HepG2 (cell line): ENCODE measurements at regions not wholly inside any gene's neighbourhood (a gene's known extent, or its start where the extent isn't known, plus 50 kb on each side); places are given as distances from the start of the nearest gene placed in this dataset.

Source experiments
- ASH2L ChIP-seq: fragments of 300-600, 200-600 bp; sonication (generic); IDR thresholded peaks from 2 replicates; pipeline ENCODE4 v1.7.0; 2017; ENCODE audit warnings: low read depth, mild to moderate bottlenecking, moderate library complexity, mixed read lengths, low read length; ENCODE audit not compliant: insufficient read length
- GZF1 ChIP-seq: sonication (generic); formaldehyde crosslinking; IDR thresholded peaks from 2 replicates; pipeline ENCODE4 v1.5.1; 2020; ENCODE audit warnings: mild to moderate bottlenecking, missing genetic modification reagents
- HOXD1 ChIP-seq: sonication (generic); formaldehyde crosslinking; IDR thresholded peaks from 2 replicates; pipeline ENCODE4 v1.5.0; 2020; ENCODE audit warnings: missing genetic modification reagents
- MAZ ChIP-seq, 2 experiments: sonication (generic) in 1 of 2; formaldehyde crosslinking in 1 of 2; IDR thresholded peaks; 2 replicates each; pipeline versions ENCODE4 v1.5.0 to v1.6.1; 2012 to 2020; ENCODE audit warnings: low read depth in 2 of 2, mild to moderate bottlenecking in 2 of 2, borderline replicate concordance in 1 of 2, improper control_type of control experiment in 1 of 2, low read length in 1 of 2, missing genetic modification reagents in 1 of 2, moderate library complexity in 1 of 2
- MNT ChIP-seq: fragments of 450-650 bp; IDR thresholded peaks from 2 replicates; pipeline ENCODE4 v1.6.1; 2016
- NBN ChIP-seq: fragments of 450-650 bp; conservative IDR thresholded peaks from 2 replicates; pipeline ENCODE4 v1.6.1; 2017
- NFKBIZ ChIP-seq: IDR thresholded peaks from 2 replicates; pipeline ENCODE4 v1.6.1; 2018; ENCODE audit warnings: missing genetic modification reagents, missing compliant biosample characterization
- PRDM10 ChIP-seq: sonication (generic); formaldehyde crosslinking; IDR thresholded peaks from 2 replicates; pipeline ENCODE4 v1.4.0; 2020; ENCODE audit warnings: low read depth, missing genetic modification reagents
- SP140L ChIP-seq: sonication (generic); formaldehyde crosslinking; IDR thresholded peaks from 2 replicates; pipeline ENCODE4 v1.4.0; 2020; ENCODE audit warnings: missing genetic modification reagents, borderline replicate concordance
- SRSF1 ChIP-seq: fragments of 200-400 bp; formaldehyde crosslinking; optimal IDR thresholded peaks from 2 replicates; pipeline ENCODE3; 2017; ENCODE audit warnings: mild to moderate bottlenecking, low read depth, low read length, moderate library complexity
- ZBTB7A ChIP-seq: sonication (generic); formaldehyde crosslinking; IDR thresholded peaks from 2 replicates; pipeline ENCODE4 v1.8.0; 2022; ENCODE audit warnings: mild to moderate bottlenecking, missing genetic modification reagents
- ZNF362 ChIP-seq: sonication (generic); formaldehyde crosslinking; IDR thresholded peaks from 2 replicates; pipeline ENCODE4 v1.4.0; 2020; ENCODE audit warnings: missing genetic modification reagents, mild to moderate bottlenecking, borderline replicate concordance
- ZNF446 ChIP-seq: sonication (generic); formaldehyde crosslinking; IDR thresholded peaks from 2 replicates; pipeline ENCODE4 v1.5.0; 2020; ENCODE audit warnings: mild to moderate bottlenecking, missing genetic modification reagents
- ZNF646 ChIP-seq: sonication (generic); formaldehyde crosslinking; IDR thresholded peaks from 2 replicates; pipeline ENCODE4 v1.9.0; 2021; ENCODE audit warnings: mild to moderate bottlenecking, missing genetic modification reagents
- ZZZ3 ChIP-seq: sonication (generic); formaldehyde crosslinking; IDR thresholded peaks from 2 replicates; pipeline ENCODE4 v1.4.0; 2020; ENCODE audit warnings: missing genetic modification reagents, mild to moderate bottlenecking, borderline replicate concordance

GRCh38 chr2:10233131-10234012, 69.3 kb upstream of the HPCAL1 start (continued):
- TF ChIP-seq PRDM10 (CRISPR knock-in tag) (no peak), ZBTB7A (CRISPR knock-in tag) (peak; percentile 38; the same call in 1 of the 2 replicates), SP140L (no peak), ZNF362 (CRISPR knock-in tag) (no peak), ZNF646 (CRISPR knock-in tag) (no peak), MAZ (IDR thresholded peaks at IDR 0.05; ENCODE audit: borderline replicate concordance, low read depth, low read length) (no peak), MAZ (CRISPR knock-in tag; IDR thresholded peaks at IDR 0.05; ENCODE audit: low read depth) (no peak), ZNF446 (CRISPR knock-in tag) (no peak), NFKBIZ (CRISPR knock-in tag) (no peak), HOXD1 (no peak), MNT (peak; percentile 36), SRSF1 (no peak), GZF1 (CRISPR knock-in tag) (no peak), ZZZ3 (CRISPR knock-in tag) (no peak), NBN (0 out of 2 replicates have a peak, but pooled peaks have one; percentile 20), ASH2L (peak; percentile 38)
